GM04504 (cell line): ENCODE measurements at regions not wholly inside any gene's neighbourhood (a gene's known extent, or its start where the extent isn't known, plus 50 kb on each side); places are given as distances from the start of the nearest gene placed in this dataset.
"Not testable (repeated sequence)": the region's sequence is repeated elsewhere in the genome, so short reads cannot be mapped to it uniquely, and the experiment has no call there.

Experiments used
- DNase-seq: peaks from one replicate; pipeline ENCODE4 v3.0.0-alpha.2; 2012; ENCODE audit warnings: low read depth

- DNase-seq = no peak
Measured at GRCh38 chrX:137882960-137883359, 317.0 kb downstream of the ZIC3 start.

DNA sequence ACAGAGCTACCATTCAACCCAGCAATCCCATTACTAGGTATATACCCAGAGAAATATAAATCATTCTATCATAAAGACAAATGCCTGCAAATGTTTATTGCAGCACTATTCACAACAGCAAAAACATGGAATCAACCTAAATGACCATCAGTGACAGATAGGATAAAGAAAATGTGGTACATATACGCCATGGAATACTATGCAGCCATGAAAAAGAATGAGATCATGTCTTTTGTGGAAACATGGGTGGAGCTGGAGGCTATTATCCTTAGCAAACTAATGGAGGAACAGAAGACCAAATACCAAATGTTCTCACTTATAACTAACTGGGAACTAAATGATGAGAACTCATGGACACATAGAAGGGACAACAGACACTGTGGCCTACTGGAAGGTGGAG is 318.9 kb downstream of the ZIC3 start:
- not testable (repeated sequence) for DNase-seq

- DNase-seq = no peak
Measured at GRCh38 chrX:137891431-137891830, 325.5 kb downstream of the ZIC3 start.

DNA sequence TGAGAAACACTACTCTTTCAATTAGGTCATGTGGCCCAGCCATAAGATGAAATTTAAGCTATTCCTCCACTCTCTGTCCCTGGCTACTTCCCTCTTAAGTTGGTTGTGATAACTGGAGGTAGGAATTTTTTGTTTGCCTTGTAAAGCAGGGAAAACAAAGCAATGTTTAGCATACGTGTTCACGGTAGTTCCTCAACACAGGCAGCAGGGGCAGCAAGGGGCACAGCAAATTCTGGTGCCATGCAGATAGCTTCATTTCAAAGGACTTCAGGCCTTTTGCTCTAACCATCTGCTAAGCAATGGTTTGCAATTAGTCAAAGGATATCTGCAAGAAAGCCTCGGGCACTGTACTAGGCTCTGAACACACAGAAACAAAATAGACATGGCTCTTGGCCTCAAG is 330.2 kb downstream of the ZIC3 start:
- DNase-seq = no peak

GRCh38 chrX:137915466-137915865 is 349.5 kb downstream of the ZIC3 start:
- DNase-seq = no peak

DNA sequence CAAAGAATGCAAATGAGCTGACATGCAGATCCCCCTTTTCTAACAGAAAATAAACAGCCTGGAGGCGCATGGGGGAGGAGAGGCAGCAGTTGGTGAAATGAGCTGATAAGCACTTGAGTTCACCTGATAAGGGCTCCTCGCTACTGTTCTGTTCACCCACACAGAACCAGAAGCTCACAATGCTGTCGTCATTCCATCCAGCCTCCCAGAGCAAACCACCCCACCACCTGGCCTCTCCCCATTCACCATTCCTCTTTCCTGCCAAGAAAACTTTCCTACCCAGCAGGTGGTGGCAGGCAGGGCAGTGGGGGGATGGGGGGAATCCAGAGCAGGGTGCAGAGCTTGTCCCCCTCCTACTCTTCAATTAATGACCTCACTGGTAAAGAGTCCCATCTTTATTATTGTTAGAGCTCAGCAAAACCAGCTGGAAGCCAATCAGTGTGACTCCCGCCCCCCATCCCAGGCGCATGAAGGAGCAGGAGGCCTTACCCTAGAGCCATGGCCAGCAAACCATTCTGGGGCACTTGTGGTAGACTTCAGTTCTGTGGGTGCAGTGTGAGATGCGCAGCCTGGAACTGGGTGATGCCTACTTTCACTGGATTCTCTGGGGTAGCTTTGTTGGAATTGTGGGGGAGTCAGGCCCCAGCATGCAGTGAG is 350.3 kb downstream of the ZIC3 start:
- DNase-seq = no peak

- DNase-seq = no peak
Measured at GRCh38 chrX:137926090-137926489, 360.2 kb downstream of the ZIC3 start.

- DNase-seq = no peak
Measured at GRCh38 chrX:137929951-137930350, 364.0 kb downstream of the ZIC3 start.

DNA sequence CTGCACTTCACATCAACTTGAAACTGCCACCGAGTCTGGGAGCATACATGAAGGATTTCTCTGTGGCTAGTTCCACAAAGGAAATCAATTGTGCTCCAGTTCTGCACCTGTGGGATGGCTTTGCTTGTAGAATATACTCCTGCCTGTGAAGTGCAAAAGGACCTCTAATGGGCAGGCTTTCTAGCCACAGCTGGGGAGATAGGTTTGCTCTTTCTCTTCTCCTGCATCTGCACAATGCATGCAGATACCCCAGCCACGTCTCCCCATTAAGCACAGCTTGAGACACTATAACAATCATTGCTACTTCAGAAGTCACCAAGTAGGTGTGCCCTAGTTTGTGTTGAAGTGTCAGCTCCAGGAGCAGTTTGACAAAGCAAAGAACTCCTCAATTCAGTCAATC is 364.6 kb downstream of the ZIC3 start:
- no peak for DNase-seq

DNA sequence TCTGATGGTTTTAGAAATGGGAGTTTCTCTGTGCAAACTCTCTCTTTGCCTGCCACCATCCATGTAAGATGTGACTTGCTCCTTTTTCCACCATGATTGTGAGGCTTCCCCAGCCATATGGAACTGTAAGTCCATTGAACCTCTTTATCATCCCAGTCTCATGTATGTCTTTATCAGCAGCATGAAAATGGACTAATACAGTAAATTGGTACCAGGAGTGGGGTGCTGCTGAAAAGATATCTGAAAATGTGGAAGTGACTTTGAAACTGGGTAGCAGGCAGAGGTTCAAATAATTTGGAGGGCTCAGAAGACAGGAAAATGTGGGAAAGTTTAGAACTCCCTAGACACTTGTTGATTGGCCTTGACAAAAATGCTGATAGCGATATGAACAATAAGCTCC is 368.3 kb downstream of the ZIC3 start:
- DNase-seq = not testable (repeated sequence)

DNA sequence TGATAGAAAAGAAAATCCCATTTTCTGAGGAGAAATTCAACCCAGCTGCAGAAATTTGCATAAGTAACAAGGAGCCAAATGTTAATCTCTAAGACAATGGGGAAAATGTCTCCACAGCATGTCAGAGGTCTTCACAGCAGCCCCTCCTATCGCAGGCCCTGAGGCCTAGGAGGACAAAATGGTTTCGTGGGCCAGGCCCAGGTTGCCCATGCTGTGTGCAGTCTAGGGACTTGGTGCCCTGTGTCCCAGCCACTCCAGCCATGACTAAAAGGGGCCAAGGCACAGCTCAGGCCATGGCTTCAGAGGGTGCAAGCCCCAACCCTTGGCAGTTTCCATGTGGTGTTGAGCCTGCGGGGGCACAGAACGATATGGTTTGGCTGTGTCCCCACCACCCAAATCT is 369.0 kb downstream of the ZIC3 start:
- DNase-seq = not testable (repeated sequence)

GRCh38 chrX:137945470-137945869 is 379.5 kb downstream of the ZIC3 start:
- no peak for DNase-seq

- DNase-seq = no peak
Measured at GRCh38 chrX:137969191-137969590, 403.3 kb downstream of the ZIC3 start.

- no peak for DNase-seq
Measured at GRCh38 chrX:137982472-137983172, 416.7 kb downstream of the ZIC3 start.

GRCh38 chrX:137988470-137988869 is 422.5 kb downstream of the ZIC3 start:
- no peak for DNase-seq

GRCh38 chrX:137998619-137999018 is 432.7 kb downstream of the ZIC3 start:
- DNase-seq = no peak

DNA sequence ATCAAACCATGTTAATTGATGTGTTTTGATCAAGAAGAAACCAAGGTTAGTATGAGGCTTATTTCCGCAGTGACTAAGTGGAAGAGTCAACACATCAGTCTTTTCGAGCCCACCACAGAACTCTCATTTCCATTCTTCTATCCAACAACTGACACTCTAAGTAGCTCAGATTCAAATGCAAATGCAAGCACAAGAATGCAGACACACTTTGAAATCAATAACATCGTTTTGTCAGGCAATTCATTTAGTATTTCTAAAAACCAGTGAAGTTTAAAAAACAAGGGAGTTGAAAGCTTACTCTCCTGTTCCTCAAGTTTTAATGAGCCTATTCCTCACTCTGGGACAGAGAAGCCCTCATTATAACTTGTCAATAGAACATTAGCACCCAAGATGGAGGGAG is 433.1 kb downstream of the ZIC3 start:
- no peak for DNase-seq

- DNase-seq = no peak
Measured at GRCh38 chrX:137999552-137999951, 433.6 kb downstream of the ZIC3 start.

DNA sequence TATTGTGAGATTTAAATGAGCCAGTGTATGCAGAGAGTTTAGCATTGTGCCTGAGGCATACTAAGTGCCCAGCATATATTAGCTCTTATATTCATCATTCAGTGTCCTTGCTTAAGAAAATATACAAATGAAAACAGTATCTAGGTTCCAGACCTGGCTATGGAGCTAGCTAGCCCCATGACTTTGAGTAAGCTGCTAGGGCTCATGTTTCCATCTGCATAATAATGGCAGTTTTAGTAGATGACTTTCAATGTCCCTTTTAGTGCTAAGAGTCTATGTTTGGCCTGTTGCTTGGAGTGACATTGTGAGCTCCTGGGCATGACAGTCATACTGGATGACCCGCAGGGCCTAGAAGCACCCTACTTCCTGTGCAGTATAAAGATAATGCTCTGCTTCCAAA is 435.3 kb downstream of the ZIC3 start:
- no peak for DNase-seq

GRCh38 chrX:138006180-138006579 is 440.3 kb downstream of the ZIC3 start:
- no peak for DNase-seq

GRCh38 chrX:138008281-138008680 is 442.4 kb downstream of the ZIC3 start:
- DNase-seq = no peak

DNA sequence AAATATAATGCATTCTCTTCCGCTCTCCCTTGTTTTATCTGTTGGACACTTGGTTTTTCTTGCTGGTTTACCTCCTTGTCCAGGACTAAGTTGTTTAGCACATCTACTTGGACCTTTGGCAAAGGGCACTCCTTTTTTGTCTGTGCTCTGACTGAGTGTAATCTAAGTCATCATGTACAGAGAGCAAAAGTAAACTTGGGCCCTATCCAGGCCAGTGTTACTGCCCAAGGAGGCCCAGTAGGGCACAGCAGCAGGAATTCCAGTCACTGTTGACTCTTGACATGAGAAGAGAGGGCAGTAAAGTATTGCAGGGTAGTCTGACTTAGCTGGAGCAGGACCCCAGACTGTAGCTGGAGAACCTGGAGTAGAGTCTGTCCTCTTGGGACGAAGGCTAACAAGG is 445.5 kb downstream of the ZIC3 start:
- no peak for DNase-seq

DNA sequence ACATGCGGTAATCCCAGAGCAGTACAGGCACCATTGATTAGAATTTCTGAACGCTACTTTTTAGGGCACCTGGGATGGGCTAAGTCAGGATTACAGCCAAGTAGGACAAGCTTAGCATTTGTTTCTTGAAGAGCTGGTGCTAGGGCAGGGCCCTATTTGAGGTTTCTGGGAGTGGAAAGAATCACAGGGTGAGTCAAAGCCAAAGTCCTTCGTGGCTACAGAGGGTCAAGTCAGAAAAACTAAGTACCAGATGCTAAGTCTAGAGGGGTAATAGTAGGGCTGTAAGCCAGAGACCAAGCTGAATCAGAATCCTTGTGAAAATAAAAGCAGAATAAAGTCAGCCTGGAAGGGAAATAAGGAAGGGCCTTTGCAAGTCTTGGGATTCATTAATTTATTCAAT is 448.6 kb downstream of the ZIC3 start:
- no peak for DNase-seq
